GM21423 (cell line): ENCODE measurements at regions not wholly inside any gene's neighbourhood (a gene's known extent, or its start where the extent isn't known, plus 50 kb on each side); places are given as distances from the start of the nearest gene placed in this dataset.
A peak's percentile ranks its signal among the peaks of the same experiment; 100 is the strongest.

Source experiments
- ATAC-seq: cut with Tn5 transposase; IDR thresholded peaks from one replicate; pipeline ENCODE4 v1.9.1; 2021; ENCODE audit warnings: mild to moderate bottlenecking, moderate library complexity; ENCODE audit not compliant: unreplicated experiment

GRCh38 chr17:77266891-77267341, 126.1 kb downstream of the SEC14L1 start:
- ATAC-seq = no peak

- no peak for ATAC-seq
These were observed 129.2 kb downstream of the SEC14L1 start for GRCh38 chr17:77269696-77270681.

GRCh38 chr17:77271411-77271810, 130.6 kb downstream of the SEC14L1 start:
- no peak for ATAC-seq

GRCh38 chr17:77273397-77274085, 132.8 kb downstream of the SEC14L1 start:
- no peak for ATAC-seq

GRCh38 chr17:77274096-77274845, 133.5 kb downstream of the SEC14L1 start:
- no peak for ATAC-seq

- no peak for ATAC-seq
These were observed 138.9 kb downstream of the SEC14L1 start for GRCh38 chr17:77279448-77280303.

GRCh38 chr17:77280304-77281121, 139.7 kb downstream of the SEC14L1 start:
- ATAC-seq = peak; percentile 40

- peak; percentile 75 for ATAC-seq
These were observed 140.5 kb downstream of the SEC14L1 start for GRCh38 chr17:77281122-77281903.

GRCh38 chr17:77281904-77282367, 141.2 kb downstream of the SEC14L1 start:
- no peak for ATAC-seq

- ATAC-seq = no peak
These were observed 142.1 kb downstream of the SEC14L1 start for GRCh38 chr17:77282524-77283515.

GRCh38 chr17:77284023-77284617, 143.4 kb downstream of the SEC14L1 start:
- no peak for ATAC-seq

- no peak for ATAC-seq
These were observed 145.0 kb downstream of the SEC14L1 start for GRCh38 chr17:77285594-77286390.

- no peak for ATAC-seq
These were observed 145.5 kb downstream of the SEC14L1 start for GRCh38 chr17:77286391-77286640.

- ATAC-seq = no peak
These were observed 146.1 kb downstream of the SEC14L1 start for GRCh38 chr17:77286641-77287431.

GRCh38 chr17:77287432-77288068, 146.8 kb downstream of the SEC14L1 start:
- ATAC-seq = no peak
